GM18873 (cell line): ENCODE measurements at regions not wholly inside any gene's neighbourhood (a gene's known extent, or its start where the extent isn't known, plus 50 kb on each side); places are given as distances from the start of the nearest gene placed in this dataset.

Source experiments
- ATAC-seq: cut with Tn5 transposase; IDR thresholded peaks from one replicate; pipeline ENCODE4 v1.9.1; 2021; ENCODE audit warnings: mild to moderate bottlenecking, moderate library complexity, moderate number of reproducible peaks; ENCODE audit not compliant: unreplicated experiment, low FRiP score

GRCh38 chr7:17631061-17631460 lies 309.2 kb downstream of the SNX13 start:
- ATAC-seq: no peak

- no peak for ATAC-seq
Measured at GRCh38 chr7:17632384-17632783, 307.9 kb downstream of the SNX13 start.

GRCh38 chr7:17633067-17633466 lies 307.2 kb downstream of the SNX13 start:
- no peak for ATAC-seq

- no peak for ATAC-seq
Measured at GRCh38 chr7:17638727-17639126, 301.6 kb downstream of the SNX13 start.

GRCh38 chr7:17640730-17641377 lies 299.4 kb downstream of the SNX13 start:
- no peak for ATAC-seq

GRCh38 chr7:17645500-17645899 lies 294.8 kb downstream of the SNX13 start:
- no peak for ATAC-seq

- no peak for ATAC-seq
Measured at GRCh38 chr7:17646253-17646956, 293.9 kb downstream of the SNX13 start.

GRCh38 chr7:17651341-17651740 lies 289.0 kb downstream of the SNX13 start:
- ATAC-seq: no peak

- no peak for ATAC-seq
Measured at GRCh38 chr7:17651863-17652385, 288.4 kb downstream of the SNX13 start.

- ATAC-seq: no peak
Measured at GRCh38 chr7:17654940-17655339, 285.4 kb downstream of the SNX13 start.

GRCh38 chr7:17659126-17659525 lies 281.2 kb downstream of the SNX13 start:
- no peak for ATAC-seq

GRCh38 chr7:17660116-17660515 lies 280.2 kb downstream of the SNX13 start:
- no peak for ATAC-seq

GRCh38 chr7:17661982-17662585 lies 278.2 kb downstream of the SNX13 start:
- ATAC-seq: no peak

- no peak for ATAC-seq
Measured at GRCh38 chr7:17663061-17663675, 277.1 kb downstream of the SNX13 start.

- no peak for ATAC-seq
Measured at GRCh38 chr7:17665029-17665428, 275.3 kb downstream of the SNX13 start.

GRCh38 chr7:17668122-17668521 lies 272.2 kb downstream of the SNX13 start:
- no peak for ATAC-seq

GRCh38 chr7:17669204-17669603 lies 271.1 kb downstream of the SNX13 start:
- ATAC-seq: no peak

- no peak for ATAC-seq
Measured at GRCh38 chr7:17671956-17672355, 268.3 kb downstream of the SNX13 start.

- no peak for ATAC-seq
Measured at GRCh38 chr7:17672783-17673182, 267.5 kb downstream of the SNX13 start.

- ATAC-seq: no peak
Measured at GRCh38 chr7:17674166-17674942, 265.9 kb downstream of the SNX13 start.
